Progenitor cell of endocrine pancreas (in vitro differentiated cells): ENCODE measurements at regions not wholly inside any gene's neighbourhood (a gene's known extent, or its start where the extent isn't known, plus 50 kb on each side); places are given as distances from the start of the nearest gene placed in this dataset.

ENCODE experiments used
- DNase-seq: peaks from one replicate; pipeline ENCODE4 v3.0.0; 2021; ENCODE audit warnings: low spot score; ENCODE audit not compliant: unreplicated experiment
- H3K27ac Mint-ChIP-seq: 2 replicates; pipeline ENCODE4 v1.8.0; 2021; ENCODE audit warnings: mild to moderate bottlenecking, moderate library complexity, mixed read lengths
- H3K27me3 Mint-ChIP-seq: 2 replicates; pipeline ENCODE4 v1.8.0; 2021; ENCODE audit warnings: mixed read lengths
- H3K36me3 Mint-ChIP-seq: 2 replicates; pipeline ENCODE4 v1.8.0; 2022; ENCODE audit warnings: mixed read lengths; ENCODE audit not compliant: insufficient read depth
- H3K4me1 Mint-ChIP-seq: 2 replicates; pipeline ENCODE4 v1.8.0; 2021; ENCODE audit warnings: low read depth, mixed read lengths
- H3K4me3 Mint-ChIP-seq: 2 replicates; pipeline ENCODE4 v1.8.0; 2021; ENCODE audit warnings: low read depth, mild to moderate bottlenecking, moderate library complexity, mixed read lengths
- H3K9me3 Mint-ChIP-seq: 2 replicates; pipeline ENCODE4 v1.8.0; 2021; ENCODE audit warnings: low read depth, mixed read lengths
- CTCF ChIP-seq: fragments of 200-600 bp; sonication (generic); IDR thresholded peaks from one replicate; pipeline ENCODE4 v1.5.0; 2021; ENCODE audit warnings: antibody characterized with exemption, mild to moderate bottlenecking; ENCODE audit not compliant: unreplicated experiment

- H3K4me3 Mint-ChIP-seq, result no peak overlapping the region
- no peaks in the 10 kb centered on the region for H3K27me3 Mint-ChIP-seq
- H3K9me3 Mint-ChIP-seq, result no peaks in the 10 kb centered on the region
- TF ChIP-seq CTCF, result no peak
- DNase-seq, result no peak
- H3K4me1 Mint-ChIP-seq, result no peaks in the 10 kb centered on the region
- no peak overlapping the region for H3K27ac Mint-ChIP-seq
- no peaks in the 10 kb centered on the region for H3K36me3 Mint-ChIP-seq
These were observed 491.6 kb upstream of the C1orf87 start for GRCh38 chr1:60564916-60565750.

GRCh38 chr1:60563777-60564535, 490.4 kb upstream of the C1orf87 start:
- no peak for TF ChIP-seq CTCF
- DNase-seq, result no peak
- no peaks in the 10 kb centered on the region for H3K4me1 Mint-ChIP-seq
- H3K36me3 Mint-ChIP-seq, result no peaks in the 10 kb centered on the region
- H3K9me3 Mint-ChIP-seq, result no peaks in the 10 kb centered on the region
- H3K4me3 Mint-ChIP-seq, result no peak overlapping the region
- H3K27ac Mint-ChIP-seq, result no peak overlapping the region
- H3K27me3 Mint-ChIP-seq, result no peaks in the 10 kb centered on the region

- no peak overlapping the region for H3K27ac Mint-ChIP-seq
- H3K36me3 Mint-ChIP-seq, result no peaks in the 10 kb centered on the region
- H3K9me3 Mint-ChIP-seq, result no peaks in the 10 kb centered on the region
These were observed 489.2 kb upstream of the C1orf87 start for GRCh38 chr1:60562740-60563139.

GRCh38 chr1:60560701-60561100, 487.1 kb upstream of the C1orf87 start:
- Mint-ChIP-seq H3K4me1 (no peaks in the 10 kb centered on the region), H3K4me3 (no peak overlapping the region), H3K27me3 (peaks cover 3% of the 10 kb centered on the region), H3K9me3 (no peaks in the 10 kb centered on the region), H3K36me3 (no peaks in the 10 kb centered on the region), H3K27ac (no peak overlapping the region)
- no peak for TF ChIP-seq CTCF
- no peak for DNase-seq

More at GRCh38 chr1:60562740-60563139, 489.2 kb upstream of the C1orf87 start:
- DNase-seq, result no peak
- TF ChIP-seq CTCF, result no peak
- no peak overlapping the region for H3K4me3 Mint-ChIP-seq
- H3K4me1 Mint-ChIP-seq, result no peaks in the 10 kb centered on the region
- no peaks in the 10 kb centered on the region for H3K27me3 Mint-ChIP-seq

GRCh38 chr1:60558236-60558635, 484.7 kb upstream of the C1orf87 start:
- H3K9me3 Mint-ChIP-seq, result no peaks in the 10 kb centered on the region
- H3K4me3 Mint-ChIP-seq, result no peak overlapping the region
- peaks cover 3% of the 10 kb centered on the region for H3K27me3 Mint-ChIP-seq
- H3K4me1 Mint-ChIP-seq, result no peaks in the 10 kb centered on the region
- H3K27ac Mint-ChIP-seq, result no peak overlapping the region
- no peak for DNase-seq
- no peaks in the 10 kb centered on the region for H3K36me3 Mint-ChIP-seq
- no peak for TF ChIP-seq CTCF
